Vagina (tissue), 2 donors: ENCODE measurements at regions not wholly inside any gene's neighbourhood (a gene's known extent, or its start where the extent isn't known, plus 50 kb on each side); places are given as distances from the start of the nearest gene placed in this dataset.

Experiments used
- DNase-seq, 2 donors: peaks; one replicate each; pipeline ENCODE4 v3.0.0-alpha.2; 2017; ENCODE audit errors: extremely low spot score in 2 of 2
- H3K27ac ChIP-seq: fragments of 200-600 bp; sonication (generic); one replicate; pipeline ENCODE4 v1.5.1; 2019
- H3K27me3 ChIP-seq: fragments of 200-600 bp; sonication (generic); one replicate; pipeline ENCODE4 v1.5.1; 2019
- H3K36me3 ChIP-seq, 2 donors: fragments of 200-600 bp; sonication (generic); one replicate each; pipeline ENCODE4 v1.5.1; 2017 to 2019
- H3K4me1 ChIP-seq: fragments of 200-600 bp; sonication (generic); one replicate; pipeline ENCODE4 v1.5.1; 2019
- H3K4me3 ChIP-seq, 2 donors: fragments of 200-600 bp; sonication (generic); 1 replicate in 1 of 2; 2 replicates in 1 of 2; pipeline ENCODE4 v1.5.1; 2016 to 2019
- H3K9me3 ChIP-seq: fragments of 200-600 bp; sonication (generic); one replicate; pipeline ENCODE4 v1.5.1; 2019
- CTCF ChIP-seq, 3 experiments: fragments of 450-650 bp in 2 of 3; fragments of 200-600 bp in 1 of 3; sonication (generic) in 1 of 3; IDR thresholded peaks; one replicate each; pipeline ENCODE4 v1.5.1; 2017 to 2019; ENCODE audit warnings: antibody characterized with exemption in 3 of 3, mild to moderate bottlenecking in 2 of 3, moderate library complexity in 2 of 3
- POLR2A ChIP-seq, 2 donors: fragments of 450-650 bp; IDR thresholded peaks; one replicate each; pipeline ENCODE4 v1.6.1; 2017; ENCODE audit warnings: antibody characterized with exemption in 2 of 2, mild to moderate bottlenecking in 2 of 2, moderate library complexity in 2 of 2
- POLR2AphosphoS5 ChIP-seq, 2 donors: sonication (generic); formaldehyde crosslinking; IDR thresholded peaks; one replicate each; pipeline ENCODE4 v1.9.0; 2017; ENCODE audit warnings: antibody characterized with exemption in 2 of 2, mild to moderate bottlenecking in 2 of 2, low read depth in 1 of 2; ENCODE audit not compliant: insufficient read depth in 1 of 2
- intact Hi-C: fragments of 100-400 bp; cut with DNase I; formaldehyde crosslinking; loops from one replicate; pipeline ENCODE4 v1.15.1; 2023

GRCh38 chr18:41490861-41491260 is 464.2 kb upstream of the PIK3C3 start:
- DNase-seq = no peak
- H3K27ac ChIP-seq = no peak overlapping the region
- intact Hi-C loops = no loop called here
- no peaks in the 10 kb centered on the region for H3K4me1 ChIP-seq
- H3K9me3 ChIP-seq = no peaks in the 10 kb centered on the region
- no peaks in the 10 kb centered on the region for H3K36me3 ChIP-seq
- no peaks in the 10 kb centered on the region for H3K27me3 ChIP-seq
- TF ChIP-seq POLR2A (IDR thresholded peaks at IDR 0.05) = no peak
- no peak overlapping the region for H3K4me3 ChIP-seq

GRCh38 chr18:41486575-41486974 is 468.5 kb upstream of the PIK3C3 start:
- Histone ChIP-seq H3K27me3 (no peaks in the 10 kb centered on the region), H3K36me3 (no peaks in the 10 kb centered on the region), H3K9me3 (no peaks in the 10 kb centered on the region), H3K4me1 (no peaks in the 10 kb centered on the region), H3K27ac (no peak overlapping the region), H3K4me3 (no peak overlapping the region)
- DNase-seq = no peak
- TF ChIP-seq POLR2A (IDR thresholded peaks at IDR 0.05) (no peak), CTCF (IDR thresholded peaks at IDR 0.05) (no peak), POLR2AphosphoS5 (IDR thresholded peaks at IDR 0.05; ENCODE audit: insufficient read depth in 1 of 2, low read depth in 1 of 2) (no peak)
- intact Hi-C loops = no loop called here

GRCh38 chr18:41484069-41484468 is 471.0 kb upstream of the PIK3C3 start:
- H3K4me1 ChIP-seq = no peaks in the 10 kb centered on the region
- no peak for TF ChIP-seq CTCF (IDR thresholded peaks at IDR 0.05)
- no peak overlapping the region for H3K27ac ChIP-seq
- H3K9me3 ChIP-seq = no peaks in the 10 kb centered on the region
- H3K36me3 ChIP-seq = no peaks in the 10 kb centered on the region
- H3K4me3 ChIP-seq = no peak overlapping the region
- intact Hi-C loops = no loop called here
- no peaks in the 10 kb centered on the region for H3K27me3 ChIP-seq
- DNase-seq = no peak

GRCh38 chr18:41482501-41482900 is 472.5 kb upstream of the PIK3C3 start:
- intact Hi-C loops = no loop called here
- Histone ChIP-seq H3K4me1 (no peaks in the 10 kb centered on the region), H3K27me3 (no peaks in the 10 kb centered on the region), H3K36me3 (no peaks in the 10 kb centered on the region), H3K9me3 (no peaks in the 10 kb centered on the region), H3K27ac (no peak overlapping the region), H3K4me3 (no peak overlapping the region)
- DNase-seq = no peak
- TF ChIP-seq CTCF (IDR thresholded peaks at IDR 0.05) (no peak), POLR2A (IDR thresholded peaks at IDR 0.05) (no peak), POLR2AphosphoS5 (IDR thresholded peaks at IDR 0.05; ENCODE audit: insufficient read depth in 1 of 2, low read depth in 1 of 2) (no peak)

- no peak for DNase-seq
- no peaks in the 10 kb centered on the region for H3K36me3 ChIP-seq
- H3K27me3 ChIP-seq = no peaks in the 10 kb centered on the region
- TF ChIP-seq POLR2AphosphoS5 (IDR thresholded peaks at IDR 0.05; ENCODE audit: insufficient read depth in 1 of 2, low read depth in 1 of 2) (no peak), POLR2A (IDR thresholded peaks at IDR 0.05) (no peak), CTCF (IDR thresholded peaks at IDR 0.05) (no peak)
- no peak overlapping the region for H3K4me3 ChIP-seq
- H3K4me1 ChIP-seq = no peaks in the 10 kb centered on the region
- H3K27ac ChIP-seq = no peak overlapping the region
- intact Hi-C loops = loop anchor here (5.0 kb wide), 1 partner anchor 1429 kb away; no protein-coding TSS in a partner anchor
- H3K9me3 ChIP-seq = no peaks in the 10 kb centered on the region
Observed at GRCh38 chr18:41466436-41467160, 488.4 kb upstream of the PIK3C3 start.
